GM21723 (cell line): ENCODE measurements at regions not wholly inside any gene's neighbourhood (a gene's known extent, or its start where the extent isn't known, plus 50 kb on each side); places are given as distances from the start of the nearest gene placed in this dataset.
"Not testable (repeated sequence)": the region's sequence is repeated elsewhere in the genome, so short reads cannot be mapped to it uniquely, and the experiment has no call there.

Experiments used
- ATAC-seq: cut with Tn5 transposase; IDR thresholded peaks from one replicate; pipeline ENCODE4 v1.9.1; 2021; ENCODE audit warnings: mild to moderate bottlenecking, moderate library complexity; ENCODE audit not compliant: unreplicated experiment

DNA sequence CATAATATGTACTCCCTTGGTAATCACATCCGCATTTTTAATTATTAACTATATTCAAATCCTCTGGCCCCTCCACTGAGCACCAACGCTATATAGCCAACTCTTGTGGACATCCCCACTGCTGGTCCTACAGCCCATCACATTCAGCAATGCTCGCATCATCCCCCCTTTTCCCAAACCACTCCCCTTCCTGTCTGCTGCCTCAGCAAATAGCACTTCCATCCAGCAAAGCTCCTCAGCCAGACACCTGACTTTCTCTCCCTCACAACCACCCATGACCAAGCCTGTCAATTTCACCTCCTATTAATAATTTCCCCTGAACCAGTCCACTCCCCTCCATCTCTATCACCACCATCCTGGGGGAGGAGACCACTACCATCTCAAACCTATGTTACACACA, 65.5 kb upstream of the KIF2A start:
- not testable (repeated sequence) for ATAC-seq

DNA sequence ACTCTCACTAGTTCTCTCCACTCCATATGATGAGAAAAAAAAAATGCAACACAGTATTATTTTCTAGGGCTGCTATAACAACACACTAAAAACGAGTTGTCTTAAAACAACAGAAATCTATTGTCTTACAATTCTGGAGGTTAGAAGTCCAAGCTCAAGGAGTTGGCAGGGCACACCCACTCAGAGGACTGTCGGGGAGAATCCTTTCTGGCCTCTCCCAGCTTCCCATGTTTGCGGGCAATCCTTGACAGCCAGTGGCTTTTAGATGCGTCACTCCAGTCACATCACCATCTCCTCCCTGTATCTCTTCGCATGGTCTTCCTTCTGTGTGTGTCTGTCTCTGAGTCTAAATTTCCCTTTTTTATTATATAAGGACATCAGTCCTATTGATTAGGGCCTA, 64.0 kb upstream of the KIF2A start:
- ATAC-seq: not testable (repeated sequence)

DNA sequence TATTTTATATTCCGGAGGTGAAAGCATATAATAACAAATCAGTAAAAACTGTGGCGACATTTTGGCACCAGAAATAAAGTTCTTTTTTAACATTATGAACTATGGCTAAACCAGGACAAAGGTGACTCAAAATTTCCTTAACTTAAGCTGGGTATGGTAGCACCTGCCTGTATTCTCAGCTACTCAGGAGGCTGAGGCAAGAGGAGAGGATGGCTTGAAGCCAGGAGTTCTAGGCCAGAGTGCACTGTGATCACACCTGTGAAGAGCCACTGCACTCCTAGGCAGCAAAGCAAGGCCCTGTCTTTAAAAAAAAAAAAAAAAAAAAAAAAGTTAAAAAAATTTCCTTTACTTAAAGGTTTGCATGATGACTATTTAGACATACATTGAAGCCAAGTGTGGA, 63.0 kb upstream of the KIF2A start:
- ATAC-seq: not testable (repeated sequence)

DNA sequence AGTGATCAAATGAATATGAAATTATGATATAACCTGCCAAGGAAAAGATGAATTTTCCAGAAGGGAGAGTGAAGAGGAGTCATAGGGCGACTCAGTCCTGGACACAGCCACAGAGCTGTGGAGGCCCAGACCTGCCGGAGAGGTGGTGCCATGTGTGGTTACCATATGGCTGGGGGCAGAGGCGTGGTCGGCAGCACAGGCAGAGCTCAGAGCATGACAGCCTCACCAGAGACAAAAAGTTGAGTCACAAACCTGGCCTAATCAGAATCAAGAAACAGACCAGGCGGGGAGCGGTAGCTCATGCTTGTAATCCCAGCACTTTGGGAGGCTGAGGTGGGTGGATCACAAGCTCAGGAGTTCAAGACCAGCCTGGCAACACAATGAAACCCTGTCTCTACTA, 57.8 kb upstream of the KIF2A start:
- not testable (repeated sequence) for ATAC-seq

DNA sequence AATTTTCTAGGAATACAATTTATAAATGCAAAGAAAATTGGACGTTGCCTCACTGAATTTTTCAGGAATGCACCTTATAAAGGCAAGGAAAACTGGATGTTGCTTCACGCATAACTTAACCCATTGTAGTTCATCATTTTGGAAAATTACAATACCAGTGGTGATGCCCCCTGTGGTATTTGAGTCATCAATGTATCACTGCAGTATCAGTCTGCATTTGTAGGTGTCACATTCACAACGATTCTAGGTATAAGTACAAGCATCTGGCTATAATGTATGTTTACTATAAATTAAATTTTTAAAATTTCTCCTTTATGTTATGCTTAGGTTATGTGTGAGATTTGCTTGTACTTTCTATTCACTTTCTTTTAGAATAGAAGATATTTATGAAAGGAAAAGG, 55.9 kb upstream of the KIF2A start:
- ATAC-seq: not testable (repeated sequence)

DNA sequence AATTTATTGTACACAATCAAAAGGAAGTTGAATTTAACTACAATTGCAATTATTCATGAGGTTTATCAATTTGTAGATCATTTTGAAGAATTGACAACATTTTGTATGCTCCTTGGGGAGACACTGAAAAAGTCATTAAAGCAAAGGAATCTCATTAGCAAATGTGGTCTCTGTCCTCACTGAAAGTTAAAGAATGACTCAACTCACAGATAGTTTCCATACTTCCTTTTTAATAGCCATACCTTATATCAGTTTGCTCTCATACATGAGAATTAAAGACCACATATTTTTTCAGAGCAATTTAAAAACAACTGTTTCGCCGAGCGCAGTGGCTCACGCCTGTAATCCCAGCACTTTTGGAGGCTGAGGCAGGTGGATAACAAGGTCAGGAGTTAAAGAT, 55.1 kb upstream of the KIF2A start:
- ATAC-seq: not testable (repeated sequence)

DNA sequence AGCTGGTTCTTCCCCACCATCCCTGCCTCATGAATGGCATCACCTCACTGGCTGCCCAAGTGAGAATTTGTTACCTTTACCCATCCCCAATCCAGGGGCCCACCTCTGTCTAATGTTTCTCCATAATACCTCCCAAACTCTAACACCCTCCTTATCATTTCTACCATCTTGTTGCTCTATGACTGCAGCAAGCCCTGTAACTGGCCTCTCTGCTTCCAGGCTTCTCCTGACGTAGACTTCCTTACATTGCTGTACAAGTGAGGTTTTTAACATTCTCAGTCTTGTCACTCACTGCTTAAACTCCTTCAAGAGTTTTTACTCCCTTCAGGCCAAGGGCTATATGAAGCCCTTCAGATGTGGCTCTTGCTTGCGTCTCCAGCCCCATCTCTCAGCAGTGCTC, 53.5 kb upstream of the KIF2A start:
- not testable (repeated sequence) for ATAC-seq

DNA sequence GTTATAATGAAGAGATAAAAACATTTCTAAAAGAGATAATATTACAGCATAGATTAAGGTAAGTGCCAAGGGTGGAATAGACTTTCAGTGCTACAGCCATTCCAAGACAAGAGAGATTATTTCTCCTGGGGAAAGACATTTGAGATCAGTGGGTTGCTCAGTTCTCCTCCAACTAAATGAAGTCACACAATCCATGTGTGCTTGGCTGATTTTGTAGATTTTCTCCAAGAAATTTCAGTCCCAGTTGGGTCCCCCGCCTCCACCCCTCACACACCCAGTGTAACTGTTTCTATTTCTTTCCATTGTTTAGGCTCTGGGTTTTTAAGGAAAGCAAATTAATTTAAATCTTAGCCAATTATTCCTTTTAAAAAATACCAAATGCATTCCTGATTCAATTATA, 50.5 kb upstream of the KIF2A start:
- ATAC-seq: not testable (repeated sequence)

DNA sequence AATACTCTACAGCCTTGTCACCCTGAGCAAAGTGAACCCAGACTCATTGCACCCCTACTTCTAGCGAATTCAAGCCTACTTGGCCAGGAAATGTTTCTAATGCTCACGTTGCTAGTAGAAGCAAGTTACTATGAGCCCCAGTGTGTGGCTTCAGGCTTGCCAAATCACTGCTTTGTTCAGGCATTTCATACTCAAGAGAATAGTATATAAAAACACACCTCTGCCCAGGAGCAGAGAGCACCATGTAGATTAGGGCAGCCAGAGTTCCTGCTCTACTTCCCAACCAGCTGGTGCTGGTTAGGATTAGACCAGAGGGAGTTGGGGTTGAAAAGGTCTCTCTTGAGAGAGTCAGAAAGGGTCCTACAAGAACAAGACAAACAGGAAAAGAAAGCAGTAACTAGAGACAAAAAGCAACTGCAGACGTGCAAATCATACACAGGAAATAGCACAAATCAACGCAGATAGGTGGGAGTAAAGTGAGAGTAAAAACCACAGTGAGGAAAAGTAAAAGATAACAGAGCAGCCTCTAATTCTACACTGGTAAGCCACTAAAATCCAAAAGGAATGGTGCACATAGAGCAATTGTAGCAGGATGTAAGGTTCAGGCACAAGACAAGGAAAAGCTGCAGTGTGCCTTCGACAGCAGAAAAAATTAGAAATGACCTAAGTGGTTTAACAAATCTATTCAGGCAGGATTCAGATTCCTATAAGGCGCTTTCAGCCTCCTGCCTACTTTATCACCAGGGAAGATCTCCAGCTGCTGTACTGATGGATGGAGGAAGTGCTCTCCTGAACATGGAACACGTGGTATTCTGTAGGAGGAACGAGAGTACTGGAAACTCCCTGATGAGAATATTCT, 49.6 kb upstream of the KIF2A start:
- peak; percentile 77 for ATAC-seq
